GM12864 (cell line): ENCODE measurements at regions not wholly inside any gene's neighbourhood (a gene's known extent, or its start where the extent isn't known, plus 50 kb on each side); places are given as distances from the start of the nearest gene placed in this dataset.

ENCODE experiments used
- DNase-seq: peaks from one replicate; pipeline ENCODE4 v3.0.0-alpha.2; 2011; ENCODE audit warnings: low read depth
- H3K4me3 ChIP-seq: 2 replicates; pipeline ENCODE4 v1.5.1; 2011; ENCODE audit warnings: mild to moderate bottlenecking, low read depth, low read length, control low read depth
- TF ChIP-seq, protein P1 (sequence below): IDR thresholded peaks from 2 replicates; pipeline ENCODE4 v1.5.1; 2011; ENCODE audit warnings: low read depth, mild to moderate bottlenecking, moderate library complexity, low read length, control low read depth, inconsistent platforms; ENCODE audit errors: missing control alignments

DNA sequence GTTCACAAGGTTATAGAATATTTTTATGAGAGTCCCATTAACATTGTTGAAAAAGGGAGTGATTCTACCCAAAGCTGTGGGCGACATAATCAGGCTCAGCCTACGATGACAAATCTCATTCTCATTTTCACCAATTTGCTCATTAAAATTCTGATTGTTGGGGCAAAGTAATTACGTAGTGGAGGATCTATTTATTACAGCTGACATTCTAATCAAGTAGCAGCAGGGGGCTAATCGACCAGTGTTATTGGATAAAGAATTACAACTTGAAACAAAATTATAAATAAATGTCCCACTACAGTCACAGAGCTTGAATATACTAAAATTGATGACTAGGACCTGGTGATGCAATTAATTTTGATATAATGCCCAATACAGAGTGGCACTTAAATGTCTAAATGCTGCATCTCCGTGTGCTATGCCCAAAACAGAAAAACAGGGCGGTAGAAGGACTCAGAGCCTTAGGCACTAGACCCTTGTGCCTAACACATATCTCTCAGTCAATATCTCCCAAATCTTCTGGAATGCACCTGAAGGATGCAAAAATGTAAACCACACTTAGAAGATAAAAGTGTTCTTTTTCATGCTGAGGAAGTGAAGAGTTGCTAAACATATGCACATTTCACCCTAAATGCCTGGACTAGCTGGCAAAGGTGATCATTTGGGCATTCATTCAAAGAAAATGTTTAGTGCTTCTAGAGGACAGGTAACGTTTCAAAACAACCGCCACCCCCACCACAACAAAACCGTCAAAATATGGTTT is 88.3 kb downstream of the CD24 start:
- no peak overlapping the region for H3K4me3 ChIP-seq
- no peak for DNase-seq
- TF ChIP-seq, protein P1, sequence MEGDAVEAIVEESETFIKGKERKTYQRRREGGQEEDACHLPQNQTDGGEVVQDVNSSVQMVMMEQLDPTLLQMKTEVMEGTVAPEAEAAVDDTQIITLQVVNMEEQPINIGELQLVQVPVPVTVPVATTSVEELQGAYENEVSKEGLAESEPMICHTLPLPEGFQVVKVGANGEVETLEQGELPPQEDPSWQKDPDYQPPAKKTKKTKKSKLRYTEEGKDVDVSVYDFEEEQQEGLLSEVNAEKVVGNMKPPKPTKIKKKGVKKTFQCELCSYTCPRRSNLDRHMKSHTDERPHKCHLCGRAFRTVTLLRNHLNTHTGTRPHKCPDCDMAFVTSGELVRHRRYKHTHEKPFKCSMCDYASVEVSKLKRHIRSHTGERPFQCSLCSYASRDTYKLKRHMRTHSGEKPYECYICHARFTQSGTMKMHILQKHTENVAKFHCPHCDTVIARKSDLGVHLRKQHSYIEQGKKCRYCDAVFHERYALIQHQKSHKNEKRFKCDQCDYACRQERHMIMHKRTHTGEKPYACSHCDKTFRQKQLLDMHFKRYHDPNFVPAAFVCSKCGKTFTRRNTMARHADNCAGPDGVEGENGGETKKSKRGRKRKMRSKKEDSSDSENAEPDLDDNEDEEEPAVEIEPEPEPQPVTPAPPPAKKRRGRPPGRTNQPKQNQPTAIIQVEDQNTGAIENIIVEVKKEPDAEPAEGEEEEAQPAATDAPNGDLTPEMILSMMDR, result no peak

DNA sequence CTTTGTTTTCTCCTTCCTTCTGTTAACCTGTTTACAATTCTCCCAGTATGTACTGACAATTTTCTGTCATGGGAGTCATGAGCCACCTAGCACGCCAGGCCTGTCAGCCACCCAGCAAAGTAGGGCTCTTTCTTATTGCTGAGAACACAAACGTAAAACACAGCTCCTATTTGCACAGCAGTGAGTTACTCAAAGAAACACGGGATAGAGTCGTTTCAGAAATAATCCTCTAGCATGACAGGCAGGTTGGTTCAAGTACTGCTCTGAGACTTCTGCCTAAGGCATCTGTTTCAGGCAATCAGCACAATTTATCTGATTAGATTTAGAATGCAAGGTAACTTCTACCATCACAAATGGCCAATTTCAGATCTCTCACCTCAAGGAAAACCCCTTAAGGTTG is 88.8 kb downstream of the CD24 start:
- DNase-seq, result no peak
- TF ChIP-seq, protein P1, result no peak
- no peak overlapping the region for H3K4me3 ChIP-seq

DNA sequence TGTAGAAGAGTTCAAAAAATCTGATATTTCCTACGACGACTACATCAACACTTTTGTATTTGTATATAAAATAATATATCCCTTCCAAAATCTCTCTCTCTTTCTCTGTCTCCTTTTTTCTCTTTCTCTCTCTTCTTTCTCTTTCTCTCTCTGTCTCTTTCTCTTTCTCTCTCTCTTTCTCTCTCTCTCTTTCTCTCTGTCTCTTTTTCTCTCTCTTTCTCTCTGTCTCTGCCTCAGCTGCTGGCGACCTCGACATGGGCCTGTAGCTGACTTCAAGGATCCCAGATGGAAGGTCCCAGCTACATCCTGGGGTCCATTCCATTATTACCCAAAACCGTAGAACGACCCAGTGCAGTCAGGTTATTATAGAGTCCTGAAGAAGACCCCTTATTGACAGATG is 90.0 kb downstream of the CD24 start:
- DNase-seq, result no peak
- TF ChIP-seq, protein P1, result no peak
- no peak overlapping the region for H3K4me3 ChIP-seq

DNA sequence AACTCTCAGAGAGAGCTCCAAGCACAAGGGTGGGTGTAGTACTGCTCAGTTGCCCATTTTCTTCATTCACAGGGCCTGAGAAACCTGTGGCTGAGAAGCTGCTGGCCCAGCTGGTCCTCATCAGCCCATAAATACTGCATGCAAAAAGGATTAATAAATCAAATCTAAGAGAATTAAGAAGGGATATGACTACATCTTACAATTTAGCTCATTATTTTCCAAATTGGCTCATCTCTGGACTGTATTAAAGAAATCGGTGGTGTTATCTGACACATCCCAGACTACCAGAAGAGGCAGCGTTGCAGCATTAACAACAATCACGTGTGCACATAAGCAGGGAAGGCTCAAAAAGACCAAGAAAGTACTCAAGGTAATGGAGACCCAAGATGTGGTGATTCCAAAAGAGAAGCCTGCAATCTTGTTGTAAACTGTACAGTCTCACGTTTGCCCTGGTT is 90.7 kb downstream of the CD24 start:
- no peak for DNase-seq
- H3K4me3 ChIP-seq, result no peak overlapping the region
- TF ChIP-seq, protein P1, result no peak

DNA sequence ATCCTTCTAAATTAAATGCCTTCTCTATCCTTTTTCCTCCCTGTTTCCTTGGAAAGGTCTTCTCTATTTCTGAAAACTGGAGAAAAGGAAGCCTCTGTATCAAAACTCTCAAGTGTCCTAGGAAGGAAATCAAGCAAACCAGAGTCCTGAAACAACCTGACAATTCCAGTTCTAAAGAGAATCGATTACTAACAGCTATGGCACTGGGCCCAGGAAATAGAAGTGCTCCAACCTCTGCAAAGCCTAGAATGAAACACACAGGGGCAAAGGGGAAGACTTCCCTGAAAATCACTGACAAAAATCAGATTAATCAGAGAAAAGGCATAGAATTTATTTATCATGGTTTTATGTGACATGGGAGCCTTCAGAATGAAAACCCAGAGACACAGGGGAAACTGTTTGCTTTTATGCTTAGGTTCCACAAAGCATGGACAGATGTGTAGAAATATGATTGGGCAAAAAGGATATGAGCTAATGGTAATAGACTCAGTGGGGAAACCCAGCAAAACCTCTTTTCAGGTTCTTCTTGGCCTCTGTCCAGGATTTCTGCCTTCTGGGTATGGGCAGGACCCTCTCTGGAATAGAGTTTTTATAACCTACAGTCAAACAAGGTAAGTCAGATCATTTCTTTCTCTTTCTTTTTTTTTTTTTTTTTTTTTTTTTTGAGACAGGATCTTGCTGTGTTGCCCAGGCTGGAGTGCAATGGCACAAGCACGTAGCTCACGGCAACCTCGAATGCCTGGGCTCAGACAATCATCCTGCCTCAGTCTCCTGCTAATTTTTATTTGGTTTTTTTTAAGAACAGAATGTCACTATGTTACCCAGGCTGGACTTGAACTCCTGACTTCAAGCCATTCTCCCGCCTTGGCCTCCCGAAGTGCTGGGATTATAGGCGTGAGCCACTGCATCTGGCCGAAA is 91.7 kb downstream of the CD24 start:
- TF ChIP-seq, protein P1, result no peak
- H3K4me3 ChIP-seq, result no peak overlapping the region
- DNase-seq, result no peak

DNA sequence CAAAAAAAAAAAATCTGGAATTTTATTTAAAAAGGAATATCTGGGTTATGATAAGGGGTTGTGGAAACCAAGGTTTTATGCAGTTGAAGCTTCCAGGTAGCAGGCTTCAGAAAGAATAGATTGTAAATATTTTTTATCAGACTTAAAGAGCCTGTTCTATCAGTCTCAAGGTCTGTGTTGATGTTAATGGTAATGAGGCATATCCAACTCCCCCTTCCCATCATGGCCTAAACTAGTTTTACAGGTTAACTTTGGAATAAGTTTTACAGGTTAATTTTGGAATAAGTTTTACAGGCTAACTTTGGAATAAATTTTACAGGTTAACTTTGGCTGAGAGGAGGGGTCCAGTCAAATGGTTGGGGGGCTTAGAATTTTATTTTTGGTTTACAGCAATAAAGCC is 92.4 kb downstream of the CD24 start:
- DNase-seq, result no peak
- TF ChIP-seq, protein P1, result no peak

More for the DNA sequence above, 92.4 kb downstream of the CD24 start:
- H3K4me3 ChIP-seq, result no peak overlapping the region
